Peyer's patch (tissue), 4 donors: ENCODE measurements at regions not wholly inside any gene's neighbourhood (a gene's known extent, or its start where the extent isn't known, plus 50 kb on each side); places are given as distances from the start of the nearest gene placed in this dataset.

Experiments used
- CTCF ChIP-seq, 6 experiments: fragments of 450-650 bp in 4 of 6; fragments of 200-600 bp in 2 of 6; sonication (generic) in 1 of 6; IDR thresholded peaks; one replicate each; pipeline ENCODE4 v1.5.1; 2017 to 2019; ENCODE audit warnings: antibody characterized with exemption in 6 of 6, mild to moderate bottlenecking in 3 of 6, moderate library complexity in 1 of 6
- POLR2A ChIP-seq, 2 donors: fragments of 450-650 bp; IDR thresholded peaks; one replicate each; pipeline ENCODE4 v1.5.1; 2017; ENCODE audit warnings: antibody characterized with exemption in 2 of 2, mild to moderate bottlenecking in 2 of 2, moderate library complexity in 2 of 2

- TF ChIP-seq CTCF (IDR thresholded peaks at IDR 0.05), result no peak
- no peak for TF ChIP-seq POLR2A (IDR thresholded peaks at IDR 0.05)
Observed at GRCh38 chr2:217353591-217353990, 493.7 kb upstream of the TNP1 start.
